DOHH2 (cell line): ENCODE measurements at regions not wholly inside any gene's neighbourhood (a gene's known extent, or its start where the extent isn't known, plus 50 kb on each side); places are given as distances from the start of the nearest gene placed in this dataset.

Experiments
- CTCF ChIP-seq: fragments of 200-600 bp; sonication (generic); IDR thresholded peaks from one replicate; pipeline ENCODE4 v1.5.1; 2014; ENCODE audit warnings: antibody characterized with exemption, mild to moderate bottlenecking, low read depth, low read length; ENCODE audit not compliant: poor library complexity, severe bottlenecking
- EZH2phosphoT487 ChIP-seq: fragments of 200-600 bp; sonication (generic); IDR thresholded peaks from 2 replicates; pipeline ENCODE4 v1.6.1; 2017; ENCODE audit warnings: borderline replicate concordance, mild to moderate bottlenecking, antibody characterized with exemption, low read length, moderate library complexity, mixed read lengths

DNA sequence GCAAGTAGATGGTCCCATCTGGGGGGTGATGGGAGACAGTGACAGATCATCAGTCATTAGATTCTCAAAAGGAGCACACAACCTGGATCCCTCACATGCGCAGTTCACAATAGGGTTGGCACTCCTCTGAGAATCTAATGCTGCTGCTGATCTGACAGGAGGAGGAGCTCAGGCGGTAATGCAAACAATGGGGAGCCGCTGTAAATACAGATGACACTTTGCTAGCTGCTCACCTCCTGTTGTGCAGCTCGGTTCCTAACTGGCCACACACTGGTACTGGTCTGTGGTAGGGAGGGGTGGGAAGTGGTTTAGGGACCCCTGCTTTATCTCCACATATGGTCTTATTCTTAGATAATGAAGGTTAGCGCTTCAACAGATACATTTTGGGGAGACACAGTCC is 506.6 kb downstream of the PLCL1 start:
- TF ChIP-seq CTCF = no peak
- no peak for TF ChIP-seq EZH2phosphoT487
